GM12878 (cell line): ENCODE measurements at regions not wholly inside any gene's neighbourhood (a gene's known extent, or its start where the extent isn't known, plus 50 kb on each side); places are given as distances from the start of the nearest gene placed in this dataset.

ENCODE experiments used
- ATAC-seq: fragments of 200-7000 bp; cut with Tn5 transposase; 3 replicates; pipeline ENCODE4 v1.9.1; 2020; ENCODE audit warnings: mild to moderate bottlenecking, moderate library complexity
- BruUV-seq: library from RNA; stranded (reverse); fragments of 400-500 nt; replicated peaks from 2 replicates; lab custom pipeline; 2021; lab: Mats Ljungman, UMichigan
- CTCF ChIA-PET: fragments of 300-600 bp; sonication (Branson Sonifier 250); formaldehyde crosslinking; extraction: SDS; loops from one replicate; lab custom pipeline; 2021; ENCODE audit warnings: inconsistent platforms; lab: Yijun Ruan, JAX
- POLR2A ChIA-PET: fragments of 350-600 bp; formaldehyde crosslinking; extraction: SDS; loops from one replicate; lab custom pipeline; 2021; ENCODE audit warnings: inconsistent platforms; lab: Charles Lee
- RAD21 ChIA-PET: fragments of 300-600 bp; sonication (Branson Sonifier 250); formaldehyde crosslinking; loops from one replicate; lab custom pipeline; 2023; ENCODE audit warnings: antibody characterized with exemption; ENCODE audit not compliant: unreplicated experiment; lab: Charles Lee
- SMC1A ChIA-PET: fragments of 300-600 bp; sonication (Branson Sonifier 250); formaldehyde crosslinking; loops from one replicate; lab custom pipeline; 2023; ENCODE audit not compliant: unreplicated experiment, uncharacterized antibody; lab: Charles Lee
- DNase-seq: peaks from one replicate; pipeline ENCODE4 v3.0.0-alpha.2; 2011; ENCODE audit warnings: low read depth, low spot score
- FAIRE-seq: peaks from 3 replicates; lab custom pipeline; 2011; peaks lifted over from hg19 to GRCh38; lab: Jason Lieb, UNC
- H2AFZ ChIP-seq: 2 replicates; pipeline ENCODE4 v1.6.0; 2011; ENCODE audit warnings: low read depth, low read length, control low read depth; ENCODE audit not compliant: control insufficient read depth
- H3K27ac ChIP-seq: 2 replicates; pipeline ENCODE4 v1.5.1; 2011; ENCODE audit warnings: control low read depth; ENCODE audit not compliant: control insufficient read depth, insufficient read depth
- H3K27me3 ChIP-seq, 2 experiments: replicated peaks in 1 of 2; 2 replicates each; pipeline versions ENCODE4 v1.6.0 to v1.6.1; 2011; ENCODE audit warnings: low read length in 1 of 2; ENCODE audit not compliant: control insufficient read depth in 2 of 2, insufficient read depth in 2 of 2
- H3K36me3 ChIP-seq, 2 experiments: 2 replicates each; pipeline ENCODE4 v1.5.1; 2011; ENCODE audit warnings: low read length in 1 of 2; ENCODE audit not compliant: control insufficient read depth in 2 of 2, insufficient read depth in 2 of 2
- H3K4me1 ChIP-seq: 2 replicates; pipeline ENCODE4 v1.6.1; 2011; ENCODE audit warnings: mild to moderate bottlenecking, low read length, moderate library complexity, mixed read lengths; ENCODE audit not compliant: control insufficient read depth, insufficient read depth
- H3K4me2 ChIP-seq: 2 replicates; pipeline ENCODE4 v1.6.0; 2011; ENCODE audit warnings: control low read depth; ENCODE audit not compliant: control insufficient read depth, insufficient read depth
- H3K4me3 ChIP-seq: fragments of 200-600 bp; sonication (generic); 2 replicates; pipeline ENCODE4 v1.5.1; 2016
- H3K79me2 ChIP-seq: 2 replicates; pipeline ENCODE4 v1.6.0; 2011; ENCODE audit warnings: low read length; ENCODE audit not compliant: control insufficient read depth, insufficient read depth
- H3K9ac ChIP-seq: 2 replicates; pipeline ENCODE4 v1.8.0; 2011; ENCODE audit warnings: low read length, control low read depth, mixed read lengths; ENCODE audit not compliant: control insufficient read depth, insufficient read depth
- H3K9me3 ChIP-seq: replicated peaks from 3 replicates; pipeline ENCODE4 v1.5.1; 2011; ENCODE audit warnings: mild to moderate bottlenecking, low read length; ENCODE audit not compliant: control insufficient read depth, insufficient read depth
- H4K20me1 ChIP-seq: 2 replicates; pipeline ENCODE4 v1.6.0; 2011; ENCODE audit not compliant: control insufficient read depth, insufficient read depth
- BACH1 ChIP-seq: fragments of 450-650 bp; IDR thresholded peaks from 2 replicates; pipeline ENCODE4 v1.6.1; 2017; ENCODE audit warnings: mild to moderate bottlenecking, borderline replicate concordance
- BMI1 ChIP-seq: fragments of 450-650 bp; IDR thresholded peaks from 2 replicates; pipeline ENCODE4 v1.6.1; 2016; ENCODE audit warnings: mild to moderate bottlenecking, moderate library complexity, borderline replicate concordance
- HDGF ChIP-seq: fragments of 450-650 bp; IDR thresholded peaks from 2 replicates; pipeline ENCODE4 v1.6.1; 2016; ENCODE audit warnings: antibody characterized with exemption
- MEF2A ChIP-seq: IDR thresholded peaks from 2 replicates; pipeline ENCODE4 v1.6.1; 2011; ENCODE audit warnings: low read depth, mild to moderate bottlenecking, low read length, moderate library complexity; ENCODE audit not compliant: insufficient read depth
- MYC ChIP-seq: IDR thresholded peaks from 2 replicates; pipeline ENCODE4 v1.6.1; 2011; ENCODE audit warnings: mild to moderate bottlenecking, low read length, moderate library complexity, inconsistent platforms; ENCODE audit not compliant: insufficient read depth, insufficient replicate concordance, insufficient read length, severe bottlenecking
- NR2C2 ChIP-seq: IDR thresholded peaks from 2 replicates; pipeline ENCODE4 v1.6.1; 2011; ENCODE audit warnings: borderline replicate concordance, low read depth; ENCODE audit not compliant: control insufficient read depth, insufficient read length
- PML ChIP-seq: IDR thresholded peaks from 2 replicates; pipeline ENCODE4 v1.6.1; 2012; ENCODE audit warnings: low read length, inconsistent platforms
- POLR2AphosphoS2 ChIP-seq: IDR thresholded peaks from 2 replicates; pipeline ENCODE4 v1.6.1; 2011; ENCODE audit warnings: low read depth, mild to moderate bottlenecking, low read length, improper control_type of control experiment, moderate library complexity
- RBBP5 ChIP-seq: fragments of 200-600 bp; sonication (generic); conservative IDR thresholded peaks from 2 replicates; pipeline ENCODE4 v1.6.1; 2016
- WRNIP1 ChIP-seq: IDR thresholded peaks from 2 replicates; pipeline ENCODE4 v1.6.1; 2011; ENCODE audit warnings: low read depth, low read length, improper control_type of control experiment, borderline replicate concordance
- WGBS: methylation state at CpG from one replicate; pipeline ENCODE4 v1.1.6; 2016; ENCODE audit warnings: low lambda C conversion rate; ENCODE audit not compliant: insufficient replicate concordance, insufficient coverage; ENCODE audit errors: missing lambda C conversion rate; 5-methylcytosine and 5-hydroxymethylcytosine counted together
- in situ Hi-C: fragments of 300-500 bp; cut with MboI; formaldehyde crosslinking; loops from 9 replicates; pipeline ENCODE4 v1.14.3; 2018; ENCODE audit warnings: mixed read lengths
- intact Hi-C: fragments of 100-400 bp; cut with micrococcal nuclease; formaldehyde crosslinking; loops from one replicate; pipeline ENCODE4 v1.14.2; 2022; ENCODE audit not compliant: unreplicated experiment
- TF ChIP-seq, protein P1 (sequence below): IDR thresholded peaks from 2 replicates; pipeline ENCODE4 v1.6.1; 2011; ENCODE audit warnings: mild to moderate bottlenecking, low read depth, low read length, moderate library complexity; ENCODE audit not compliant: insufficient replicate concordance
- TF ChIP-seq, protein P2 (sequence below): IDR thresholded peaks from 2 replicates; pipeline ENCODE4 v1.6.1; 2011; ENCODE audit warnings: borderline replicate concordance, low read depth, mild to moderate bottlenecking, moderate library complexity, mixed read lengths, low read length; ENCODE audit not compliant: insufficient read depth; ENCODE audit errors: extremely low read length

DNA sequence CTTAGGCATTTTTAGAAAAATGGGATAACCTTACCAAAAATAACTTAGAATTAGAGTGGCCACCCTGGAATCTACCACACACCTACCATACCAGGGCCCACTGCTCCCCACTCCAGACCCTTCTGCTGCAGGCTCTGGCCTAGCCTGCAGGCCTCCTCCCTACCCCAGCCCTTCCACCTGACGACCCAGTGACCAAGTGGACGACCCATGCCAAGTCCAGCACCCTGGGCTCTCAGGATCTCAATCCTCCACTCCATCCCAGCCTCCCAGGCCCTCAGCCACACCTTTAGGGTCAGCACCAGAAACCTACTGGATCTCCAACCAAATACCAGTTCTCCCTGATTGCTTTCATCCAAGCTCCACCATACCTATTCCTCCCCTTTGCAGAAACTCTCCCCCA, 145.8 kb downstream of the TPRA1 start:
- no peaks in the 10 kb centered on the region for H3K4me1 ChIP-seq
- no peaks in the 10 kb centered on the region for H3K79me2 ChIP-seq
- H3K9ac ChIP-seq = no peak overlapping the region
- ChIA-PET RAD21 (no interaction called here), SMC1A (no interaction called here), POLR2A (no interaction called here)
- no peak for FAIRE-seq
- H3K4me2 ChIP-seq = no peak overlapping the region
- no peaks in the 10 kb centered on the region for H3K9me3 ChIP-seq
- peaks cover 0 to 2% of the 10 kb centered on the region in 2 experiments; a peak in 3 of 4 replicates for H3K27me3 ChIP-seq
- no TSS peak for BruUV-seq
- intact Hi-C loops = no loop called here
- no peak overlapping the region for H2AFZ ChIP-seq
- H4K20me1 ChIP-seq = no peaks in the 10 kb centered on the region
- H3K4me3 ChIP-seq = no peak overlapping the region
- no peak overlapping the region for H3K27ac ChIP-seq
- no peak for TF ChIP-seq NR2C2
- TF ChIP-seq, all 136 proteins: peak for 0
- no peak for DNase-seq
- no peaks in the 10 kb centered on the region for H3K36me3 ChIP-seq
- 0% methylated on average over 2 of the region's 2 CpGs for WGBS
- in situ Hi-C loops = no loop called here
- CTCF ChIA-PET = no interaction called here
- ATAC-seq = no peak

DNA sequence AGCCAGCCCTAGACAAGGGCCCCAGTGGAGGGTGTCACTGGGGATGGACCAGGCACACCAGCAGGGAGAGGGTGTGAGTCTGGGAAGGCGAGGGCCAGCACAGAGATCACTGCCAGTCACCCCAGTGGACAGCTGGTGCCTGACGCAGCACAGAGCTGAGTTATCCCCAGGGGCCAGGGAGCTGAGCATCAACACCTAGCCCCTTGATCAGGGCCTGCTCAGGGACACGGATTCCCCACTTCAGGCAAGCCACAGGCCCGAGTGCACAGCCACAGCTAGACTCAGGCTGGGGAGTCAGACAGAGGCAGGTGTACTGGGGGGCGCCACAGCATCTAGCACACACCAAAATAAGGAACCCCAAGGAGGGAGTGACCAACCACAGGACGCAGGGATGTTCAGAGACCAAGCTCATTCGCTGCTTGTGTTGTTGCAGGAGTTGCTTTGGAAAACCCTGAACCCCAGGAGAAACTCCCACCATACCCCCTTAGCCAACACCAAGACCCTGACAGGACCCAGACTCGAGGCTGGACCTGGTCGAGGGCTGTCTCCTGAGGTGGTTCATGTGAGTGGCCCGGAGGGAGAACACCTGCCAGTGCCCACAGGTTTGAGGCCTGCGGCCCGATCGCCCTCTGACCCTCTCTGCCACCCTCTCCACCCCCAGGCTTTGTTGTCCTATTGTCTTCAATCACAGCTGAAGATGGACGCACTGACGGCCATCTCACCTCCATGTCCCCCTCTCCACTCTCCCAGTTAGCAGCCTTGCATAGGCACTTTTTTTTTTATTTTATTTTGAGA, 146.8 kb downstream of the TPRA1 start:
- ChIA-PET RAD21 (no interaction called here), SMC1A (no interaction called here), POLR2A (no interaction called here), CTCF (interaction anchor here (1.6 kb wide), 1 partner anchor 11 kb away, joined by 3 read pairs; no protein-coding TSS in a partner anchor)
- no peaks in the 10 kb centered on the region for H3K9me3 ChIP-seq
- H3K79me2 ChIP-seq = no peaks in the 10 kb centered on the region
- peaks cover 0 to 2% of the 10 kb centered on the region in 2 experiments; a peak in 3 of 4 replicates for H3K27me3 ChIP-seq
- no peaks in the 10 kb centered on the region for H3K36me3 ChIP-seq
- ATAC-seq = no peak
- FAIRE-seq = no peak
- no peak overlapping the region for H3K4me2 ChIP-seq
- 9% methylated on average over 15 of the region's 15 CpGs for WGBS
- H3K4me1 ChIP-seq = no peaks in the 10 kb centered on the region
- no peak overlapping the region for H2AFZ ChIP-seq
- H3K9ac ChIP-seq = no peak overlapping the region
- H3K27ac ChIP-seq = no peak overlapping the region
- in situ Hi-C loops = no loop called here
- intact Hi-C loops = no loop called here
- H4K20me1 ChIP-seq = no peaks in the 10 kb centered on the region
- no TSS peak for BruUV-seq
- no peak for DNase-seq
- no peak overlapping the region for H3K4me3 ChIP-seq
- TF ChIP-seq RBBP5 = no peak
- TF ChIP-seq, protein P1, sequence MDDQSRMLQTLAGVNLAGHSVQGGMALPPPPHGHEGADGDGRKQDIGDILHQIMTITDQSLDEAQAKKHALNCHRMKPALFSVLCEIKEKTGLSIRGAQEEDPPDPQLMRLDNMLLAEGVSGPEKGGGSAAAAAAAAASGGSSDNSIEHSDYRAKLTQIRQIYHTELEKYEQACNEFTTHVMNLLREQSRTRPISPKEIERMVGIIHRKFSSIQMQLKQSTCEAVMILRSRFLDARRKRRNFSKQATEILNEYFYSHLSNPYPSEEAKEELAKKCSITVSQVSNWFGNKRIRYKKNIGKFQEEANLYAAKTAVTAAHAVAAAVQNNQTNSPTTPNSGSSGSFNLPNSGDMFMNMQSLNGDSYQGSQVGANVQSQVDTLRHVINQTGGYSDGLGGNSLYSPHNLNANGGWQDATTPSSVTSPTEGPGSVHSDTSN = no peak
- no peak for TF ChIP-seq MEF2A
- no peak for TF ChIP-seq POLR2AphosphoS2
- TF ChIP-seq WRNIP1 = no peak
- no peak for TF ChIP-seq PML
- TF ChIP-seq BACH1 = no peak
- TF ChIP-seq, protein P2, sequence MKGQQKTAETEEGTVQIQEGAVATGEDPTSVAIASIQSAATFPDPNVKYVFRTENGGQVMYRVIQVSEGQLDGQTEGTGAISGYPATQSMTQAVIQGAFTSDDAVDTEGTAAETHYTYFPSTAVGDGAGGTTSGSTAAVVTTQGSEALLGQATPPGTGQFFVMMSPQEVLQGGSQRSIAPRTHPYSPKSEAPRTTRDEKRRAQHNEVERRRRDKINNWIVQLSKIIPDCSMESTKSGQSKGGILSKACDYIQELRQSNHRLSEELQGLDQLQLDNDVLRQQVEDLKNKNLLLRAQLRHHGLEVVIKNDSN = no peak
- TF ChIP-seq MYC = no peak
- no peak for TF ChIP-seq BMI1
- no peak for TF ChIP-seq NR2C2
- no peak for TF ChIP-seq HDGF
